ENCODE measurements at regions not wholly inside any gene's neighbourhood (a gene's known extent, or its start where the extent isn't known, plus 50 kb on each side); places are given as distances from the start of the nearest gene placed in this dataset.

DNA sequence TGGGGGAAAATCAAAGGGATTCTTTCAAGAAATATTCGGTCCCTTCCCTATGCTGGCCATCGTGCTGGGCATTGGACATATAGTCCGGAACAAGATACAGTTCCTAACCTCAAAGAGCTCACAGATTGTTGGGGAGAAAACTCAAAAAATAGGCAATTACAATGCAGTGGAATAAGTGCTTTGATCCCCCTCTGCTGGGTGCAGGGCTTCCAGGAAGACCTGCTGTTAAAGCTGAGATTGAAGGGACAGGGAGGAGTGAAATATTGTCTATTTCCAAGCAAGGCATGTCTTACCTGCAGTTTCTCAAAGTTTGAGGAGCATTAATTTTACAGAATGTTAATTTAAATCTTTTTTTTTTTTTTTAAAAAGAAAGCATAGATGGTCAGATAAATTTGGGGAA lies 75.1 kb upstream of the SESN3 start:
- TF ChIP-seq EZH2 (IDR thresholded peaks at IDR 0.05) (no peak), POLR2AphosphoS5 (IDR thresholded peaks at IDR 0.05; ENCODE audit: borderline replicate concordance, low read depth, low read length) (no peak), FOXP2 (optimal IDR thresholded peaks at IDR 0.05; ENCODE audit: control extremely low read depth, extremely low read length, insufficient read depth) (no peak)

Data from SK-N-MC (cell line).